Upper lobe of left lung (tissue), 6 donors: ENCODE measurements at regions not wholly inside any gene's neighbourhood (a gene's known extent, or its start where the extent isn't known, plus 50 kb on each side); places are given as distances from the start of the nearest gene placed in this dataset.
"Not testable (repeated sequence)": the region's sequence is repeated elsewhere in the genome, so short reads cannot be mapped to it uniquely, and the experiment has no call there.

ENCODE experiments used
- ATAC-seq, 2 donors: fragments of 200-7000 bp; cut with Tn5 transposase; one replicate each; pipeline ENCODE4 v1.9.1; 2022; ENCODE audit warnings: mild to moderate bottlenecking in 2 of 2, moderate library complexity in 2 of 2; ENCODE audit not compliant: low FRiP score in 2 of 2
- DNase-seq, 2 donors: peaks; one replicate each; pipeline ENCODE4 v3.0.0-alpha.2; 2019 to 2020
- H3K27ac ChIP-seq, 4 donors: fragments of 200-600 bp; sonication (generic); one replicate each; pipeline ENCODE4 v1.5.1; 2016 to 2019
- H3K27me3 ChIP-seq, 4 donors: fragments of 200-600 bp; sonication (generic); one replicate each; pipeline ENCODE4 v1.5.1; 2017 to 2019
- H3K36me3 ChIP-seq, 4 donors: fragments of 200-600 bp; sonication (generic); one replicate each; pipeline ENCODE4 v1.5.1; 2016 to 2019
- H3K4me1 ChIP-seq, 4 donors: fragments of 200-600 bp; sonication (generic); one replicate each; pipeline ENCODE4 v1.5.1; 2018 to 2019
- H3K4me3 ChIP-seq, 4 donors: fragments of 200-600 bp; sonication (generic); one replicate each; pipeline ENCODE4 v1.5.1; 2017 to 2019; ENCODE audit warnings: mild to moderate bottlenecking in 2 of 4, moderate library complexity in 1 of 4
- H3K9me3 ChIP-seq, 4 donors: fragments of 200-600 bp; sonication (generic); one replicate each; pipeline ENCODE4 v1.5.1; 2018 to 2019
- CTCF ChIP-seq, 6 experiments: fragments of 450-650 bp in 4 of 6; fragments of 200-600 bp in 2 of 6; sonication (generic) in 2 of 6; IDR thresholded peaks; one replicate each; pipeline ENCODE4 v1.5.1; 2016 to 2019; ENCODE audit warnings: antibody characterized with exemption in 6 of 6
- EP300 ChIP-seq, 4 donors: sonication (generic); formaldehyde crosslinking; IDR thresholded peaks; one replicate each; pipeline ENCODE4 v1.5.1; 2017; ENCODE audit warnings: antibody characterized with exemption in 4 of 4, control low read depth in 2 of 4
- POLR2A ChIP-seq, 4 donors: fragments of 450-650 bp; IDR thresholded peaks; one replicate each; pipeline ENCODE4 v1.5.1; 2016 to 2017; ENCODE audit warnings: antibody characterized with exemption in 4 of 4, mild to moderate bottlenecking in 2 of 4
- POLR2AphosphoS5 ChIP-seq, 2 donors: sonication (generic); formaldehyde crosslinking; IDR thresholded peaks; one replicate each; pipeline ENCODE4 v1.5.1; 2017; ENCODE audit warnings: antibody characterized with exemption in 2 of 2
- WGBS, 2 donors: methylation state at CpG; one replicate each; pipeline ENCODE4 v1.1.5; 2017 to 2018; 5-methylcytosine and 5-hydroxymethylcytosine counted together
- donor health status: DM: no; HTN: no; CAD: no; lungs with moderate emphysema.
- donor health status: DM: no; HTN: yes; CAD: no; lungs with severe emphysema.

GRCh38 chr5:99773290-99773689 lies 761.9 kb upstream of the FAM174A start:
- Histone ChIP-seq H3K4me3 (no peak overlapping the region), H3K4me1 (no peaks in the 10 kb centered on the region), H3K27ac (no peak overlapping the region), H3K27me3 (no peaks in the 10 kb centered on the region), H3K9me3 (no peaks in the 10 kb centered on the region), H3K36me3 (no peaks in the 10 kb centered on the region)
- WGBS, 2 donors: 44 to 53% methylated on average over 1 of the region's 1 CpG
- ATAC-seq: no peak
- no peak for DNase-seq
- TF ChIP-seq POLR2A (IDR thresholded peaks at IDR 0.05) (no peak), CTCF (IDR thresholded peaks at IDR 0.05) (no peak), EP300 (IDR thresholded peaks at IDR 0.05) (no peak), POLR2AphosphoS5 (IDR thresholded peaks at IDR 0.05) (no peak)

GRCh38 chr5:99771296-99771695 lies 763.9 kb upstream of the FAM174A start:
- DNase-seq (no peak), ATAC-seq (no peak)
- no peaks in the 10 kb centered on the region for H3K27me3 ChIP-seq
- no peaks in the 10 kb centered on the region for H3K36me3 ChIP-seq
- TF ChIP-seq POLR2A (IDR thresholded peaks at IDR 0.05) (no peak), EP300 (IDR thresholded peaks at IDR 0.05) (no peak), CTCF (IDR thresholded peaks at IDR 0.05) (no peak), POLR2AphosphoS5 (IDR thresholded peaks at IDR 0.05) (no peak)
- 86 to 87% methylated on average over 1 of the region's 1 CpG for WGBS, 2 donors
- H3K4me3 ChIP-seq: no peak overlapping the region
- H3K27ac ChIP-seq: no peak overlapping the region
- H3K4me1 ChIP-seq: no peaks in the 10 kb centered on the region
- no peaks in the 10 kb centered on the region for H3K9me3 ChIP-seq

GRCh38 chr5:99765011-99765410 lies 770.2 kb upstream of the FAM174A start:
- Histone ChIP-seq H3K9me3 (no peaks in the 10 kb centered on the region), H3K27ac (no peak overlapping the region), H3K36me3 (no peaks in the 10 kb centered on the region), H3K27me3 (no peaks in the 10 kb centered on the region), H3K4me1 (no peaks in the 10 kb centered on the region), H3K4me3 (no peak overlapping the region)
- DNase-seq (no peak), ATAC-seq (no peak)
- 68 to 78% methylated on average over 3 of the region's 3 CpGs for WGBS, 2 donors
- TF ChIP-seq POLR2A (IDR thresholded peaks at IDR 0.05) (no peak), POLR2AphosphoS5 (IDR thresholded peaks at IDR 0.05) (no peak)

GRCh38 chr5:99763021-99763774 lies 772.0 kb upstream of the FAM174A start:
- no peaks in the 10 kb centered on the region for H3K4me1 ChIP-seq
- H3K27me3 ChIP-seq: no peaks in the 10 kb centered on the region
- DNase-seq (no peak), ATAC-seq (no peak)
- H3K36me3 ChIP-seq: no peaks in the 10 kb centered on the region
- no peak overlapping the region for H3K27ac ChIP-seq
- 75 to 86% methylated on average over 8 to 11 of the region's 11 CpGs for WGBS, 2 donors
- H3K9me3 ChIP-seq: no peaks in the 10 kb centered on the region
- TF ChIP-seq POLR2AphosphoS5 (IDR thresholded peaks at IDR 0.05): no peak
- no peak for TF ChIP-seq POLR2A (IDR thresholded peaks at IDR 0.05)
- TF ChIP-seq EP300 (IDR thresholded peaks at IDR 0.05): no peak
- no peak for TF ChIP-seq CTCF (IDR thresholded peaks at IDR 0.05)
- no peak overlapping the region for H3K4me3 ChIP-seq

GRCh38 chr5:99747342-99747741 lies 787.8 kb upstream of the FAM174A start:
- TF ChIP-seq POLR2AphosphoS5 (IDR thresholded peaks at IDR 0.05) (no peak), EP300 (IDR thresholded peaks at IDR 0.05) (no peak), POLR2A (IDR thresholded peaks at IDR 0.05) (no peak)
- WGBS, 2 donors: 95 to 98% methylated on average over 4 of the region's 4 CpGs
- no peaks in the 10 kb centered on the region for H3K9me3 ChIP-seq
- no peak overlapping the region for H3K4me3 ChIP-seq
- DNase-seq: no peak
- no peak for ATAC-seq
- no peaks in the 10 kb centered on the region for H3K4me1 ChIP-seq
- no peaks in the 10 kb centered on the region for H3K36me3 ChIP-seq
- H3K27me3 ChIP-seq: no peaks in the 10 kb centered on the region
- no peak overlapping the region for H3K27ac ChIP-seq

DNA sequence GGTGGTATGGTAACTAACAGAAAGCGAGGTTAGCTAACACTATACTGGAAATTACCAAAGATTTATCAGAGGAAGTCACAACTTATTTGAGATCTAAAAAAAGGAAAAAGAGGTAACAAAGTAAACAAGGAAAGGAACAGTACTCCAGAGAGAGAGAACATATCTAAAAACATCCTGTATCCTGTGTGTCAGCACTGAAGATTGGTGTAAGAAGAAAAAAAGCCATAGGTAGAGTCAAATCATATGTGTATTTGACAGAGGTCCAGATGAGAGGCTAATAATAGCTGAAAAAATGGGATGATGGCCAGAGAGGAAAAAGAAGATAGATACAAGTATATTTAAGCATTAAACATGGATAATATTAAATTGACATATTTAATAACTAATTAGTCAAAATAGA lies 802.0 kb upstream of the FAM174A start:
- not testable (repeated sequence) for H3K36me3 ChIP-seq, DNase-seq, H3K27me3 ChIP-seq, ATAC-seq, H3K4me1 ChIP-seq, H3K27ac ChIP-seq, H3K4me3 ChIP-seq, H3K9me3 ChIP-seq
- 50 to 75% methylated on average over 1 of the region's 1 CpG for WGBS, 2 donors

DNA sequence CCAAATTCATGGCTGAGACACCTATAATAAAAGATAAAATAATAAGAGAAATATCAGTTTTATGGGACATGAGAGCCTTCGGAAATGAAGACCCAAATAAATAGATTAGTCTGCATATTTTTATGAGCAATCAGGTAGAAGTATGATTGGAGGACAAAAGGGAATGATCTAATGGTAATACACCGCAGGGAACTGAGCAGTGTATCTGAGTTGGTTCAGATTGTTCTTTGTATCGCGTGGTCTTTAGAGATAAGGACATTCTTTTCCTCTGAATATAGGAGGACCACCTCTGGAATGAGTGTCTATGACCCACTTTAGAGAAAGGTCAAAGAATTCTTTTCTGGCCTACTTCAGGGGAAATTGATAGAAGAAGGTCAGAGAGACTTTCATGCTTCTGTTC lies 801.8 kb upstream of the CHD1 start:
- not testable (repeated sequence) for H3K27me3 ChIP-seq, H3K27ac ChIP-seq, DNase-seq, H3K4me3 ChIP-seq, H3K4me1 ChIP-seq, H3K36me3 ChIP-seq, H3K9me3 ChIP-seq, ATAC-seq
- 71 to 78% methylated on average over 4 of the region's 4 CpGs for WGBS, 2 donors
